HL-60/S4 treated with retinoic acid at 250 ng/mL for 4 days and 3 days (cell line): ENCODE measurements at regions not wholly inside any gene's neighbourhood (a gene's known extent, or its start where the extent isn't known, plus 50 kb on each side); places are given as distances from the start of the nearest gene placed in this dataset.
"Not testable (repeated sequence)": the region's sequence is repeated elsewhere in the genome, so short reads cannot be mapped to it uniquely, and the experiment has no call there.

Source experiments
- in situ Hi-C: fragments of 300-500 bp; cut with MboI; formaldehyde crosslinking; loops from 2 replicates; pipeline ENCODE4 v1.7.0; 2022; ENCODE audit warnings: low sequenced_read_pairs

GRCh38 chr4:27915822-27916221, 1055.2 kb downstream of the STIM2 start:
- in situ Hi-C loops: no loop called here

DNA sequence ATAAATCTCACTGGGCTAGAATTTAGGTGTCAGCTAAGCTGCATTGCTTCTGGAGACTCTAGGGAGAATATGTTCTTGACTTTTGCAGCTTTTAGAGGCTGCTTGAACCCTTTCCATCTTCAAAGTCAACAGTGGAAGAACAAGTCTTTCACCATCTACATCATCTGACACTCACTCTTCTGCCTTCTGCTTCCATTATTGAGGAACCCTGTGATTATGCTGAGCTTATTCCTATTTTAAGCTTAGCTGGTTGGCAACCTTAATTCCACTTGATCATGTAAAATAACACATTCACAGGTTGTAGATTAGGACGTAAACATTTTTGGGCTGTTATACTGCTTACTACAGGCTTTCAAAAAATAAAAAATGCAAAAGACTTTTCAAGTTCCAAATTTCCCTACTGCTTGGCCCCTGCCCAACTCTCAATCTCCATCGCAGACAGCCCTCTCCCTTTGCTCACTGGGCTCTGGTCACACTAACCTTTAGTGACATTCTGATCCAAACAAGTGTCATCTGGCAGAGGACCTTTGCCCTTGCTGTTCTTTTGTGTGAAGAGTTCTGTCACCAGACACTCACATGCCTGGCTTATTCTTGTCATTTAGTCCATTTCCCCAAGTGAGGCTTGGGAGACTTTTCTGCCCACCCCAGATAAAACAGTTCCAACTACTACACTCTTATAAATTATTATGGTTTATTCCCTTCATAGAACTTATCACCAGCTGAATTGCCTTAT, 1056.0 kb downstream of the STIM2 start:
- in situ Hi-C loops: no loop called here

- in situ Hi-C loops: no loop called here
Observed at GRCh38 chr4:27917381-27917780, 1056.7 kb downstream of the STIM2 start.

DNA sequence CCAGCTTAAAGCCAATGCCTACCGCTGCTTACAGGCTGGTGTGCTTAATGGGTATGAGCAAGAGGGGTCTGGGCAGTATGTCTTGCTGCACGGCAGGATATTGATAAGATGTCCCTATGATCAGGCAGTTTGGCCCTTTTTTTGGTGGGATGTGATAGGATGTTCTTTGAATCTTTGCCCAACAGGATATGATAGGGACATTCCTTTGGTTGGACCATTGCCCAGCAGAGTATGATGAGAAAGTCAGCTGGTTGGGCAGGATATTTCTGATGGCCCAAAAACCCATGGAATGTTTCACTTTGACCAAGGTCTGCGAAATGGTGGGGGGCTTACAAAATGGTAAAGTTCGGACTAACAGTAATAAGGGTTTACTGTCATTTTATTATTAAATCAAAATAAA, 1060.6 kb downstream of the STIM2 start:
- in situ Hi-C loops: no loop called here

DNA sequence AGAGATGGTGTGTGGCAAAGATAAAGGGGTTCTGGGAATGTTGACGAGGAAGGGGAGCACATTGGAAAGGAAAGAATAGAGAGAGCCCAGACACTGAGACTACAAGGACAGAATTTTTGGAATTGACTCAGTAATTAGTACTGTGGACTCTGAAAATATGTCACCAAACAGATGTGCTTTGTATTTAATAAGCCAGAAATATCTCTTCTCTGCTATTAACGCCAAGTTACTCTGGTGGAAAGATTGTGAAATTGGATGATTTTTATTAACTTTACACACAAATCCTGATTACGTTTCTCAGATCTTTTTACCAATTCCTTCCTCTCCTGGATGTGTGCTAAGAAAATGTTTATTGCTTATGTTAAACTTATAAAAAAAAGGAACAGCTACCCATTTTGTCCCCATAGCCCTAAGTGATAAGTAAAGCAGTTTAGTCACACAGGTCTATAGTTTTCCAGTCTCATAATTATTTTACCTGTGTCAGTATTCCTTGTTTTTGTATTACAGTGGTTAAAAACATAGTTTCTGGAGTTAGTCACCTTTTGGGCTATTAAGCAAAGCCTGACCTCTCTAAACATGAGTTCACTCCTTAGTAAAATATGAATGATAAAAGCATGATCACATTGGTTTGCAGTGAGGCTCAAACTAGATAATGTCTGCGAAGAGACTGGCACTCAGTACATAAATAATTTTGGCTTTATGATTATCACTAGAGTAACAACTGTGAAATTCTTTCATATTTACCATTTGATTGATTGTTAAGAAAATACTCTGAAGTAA, 1068.3 kb downstream of the STIM2 start:
- in situ Hi-C loops: no loop called here

DNA sequence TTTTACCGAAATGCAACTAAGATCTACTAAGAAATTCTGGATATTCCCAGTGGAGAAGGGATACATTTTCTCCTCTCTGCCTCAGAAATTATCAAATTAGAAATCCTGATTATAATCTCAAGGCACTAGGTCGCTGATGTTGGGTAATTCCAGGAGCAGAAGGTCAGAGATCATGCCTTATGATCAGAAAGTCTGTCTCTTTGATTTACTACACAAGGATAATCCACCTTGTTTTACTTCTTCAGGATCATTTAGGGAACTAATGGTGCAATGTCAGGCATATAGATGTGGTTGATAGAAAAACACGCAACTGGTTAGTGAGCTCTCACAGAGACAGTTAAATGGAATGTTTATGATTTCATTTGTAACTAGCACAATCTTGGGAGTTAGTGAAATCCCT, 1069.7 kb downstream of the STIM2 start:
- in situ Hi-C loops: no loop called here

DNA sequence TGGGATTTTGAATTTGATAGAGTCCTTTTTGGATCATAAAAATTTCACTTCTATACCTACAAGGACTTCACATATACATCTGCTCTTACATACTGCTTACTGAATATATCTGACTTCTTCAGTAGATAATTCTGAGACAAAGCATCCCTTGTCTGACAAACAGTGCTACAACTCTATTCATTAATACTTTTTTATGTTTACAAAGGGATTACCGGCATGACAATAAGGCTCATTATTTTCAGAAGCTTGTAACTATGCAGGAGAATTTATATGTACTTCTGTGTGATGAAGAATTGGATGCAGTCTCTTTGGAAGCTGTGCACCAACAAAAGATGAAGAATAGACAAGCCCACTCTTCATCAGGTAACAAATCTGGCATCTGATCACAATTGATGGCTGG, 1070.3 kb downstream of the STIM2 start:
- in situ Hi-C loops: no loop called here

- in situ Hi-C loops: no loop called here
Observed at GRCh38 chr4:27931584-27931983, 1070.9 kb downstream of the STIM2 start.

GRCh38 chr4:27934871-27935270, 1074.2 kb downstream of the STIM2 start:
- in situ Hi-C loops: no loop called here

DNA sequence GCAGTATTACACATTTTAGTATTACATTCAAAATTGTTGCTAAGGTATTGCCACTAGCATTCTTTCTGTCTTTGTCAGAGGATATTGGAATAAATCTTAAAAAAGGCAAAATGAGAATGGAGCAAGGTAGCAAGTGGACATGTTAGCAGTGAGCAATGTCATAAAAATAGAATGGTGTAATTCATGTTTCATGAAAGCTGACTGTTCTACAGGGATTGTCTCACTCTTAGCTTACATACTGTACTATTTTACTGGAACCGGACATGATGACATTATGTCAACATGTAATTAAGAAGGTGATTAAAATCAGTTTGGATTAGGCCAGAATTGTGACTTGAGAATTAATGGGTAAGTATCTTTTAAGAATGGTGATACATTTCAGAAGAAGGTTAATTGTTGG, 1086.2 kb downstream of the STIM2 start:
- in situ Hi-C loops: no loop called here

- in situ Hi-C loops: no loop called here
Observed at GRCh38 chr4:27947302-27947701, 1086.7 kb downstream of the STIM2 start.

- in situ Hi-C loops: no loop called here
Observed at GRCh38 chr4:27964095-27964494, 1103.5 kb downstream of the STIM2 start.

DNA sequence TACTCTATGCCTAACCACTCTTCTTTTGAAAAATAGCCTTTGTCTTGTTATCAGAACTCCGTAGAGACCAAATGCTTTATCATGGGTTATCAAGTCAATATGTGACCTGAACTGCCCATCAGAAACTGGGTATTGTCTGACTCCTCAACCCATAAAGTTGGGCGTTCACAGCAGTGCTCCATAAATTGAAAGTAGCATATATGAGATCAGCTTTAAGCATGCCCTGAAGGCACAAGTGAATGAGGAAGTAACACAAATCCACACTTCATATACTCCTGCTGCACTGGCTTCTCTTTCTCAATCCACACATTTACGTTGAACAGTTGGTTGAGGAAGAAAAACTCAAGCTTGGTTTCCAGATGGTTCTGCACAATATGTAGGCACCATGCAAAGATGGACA, 1106.0 kb downstream of the STIM2 start:
- in situ Hi-C loops: no loop called here

DNA sequence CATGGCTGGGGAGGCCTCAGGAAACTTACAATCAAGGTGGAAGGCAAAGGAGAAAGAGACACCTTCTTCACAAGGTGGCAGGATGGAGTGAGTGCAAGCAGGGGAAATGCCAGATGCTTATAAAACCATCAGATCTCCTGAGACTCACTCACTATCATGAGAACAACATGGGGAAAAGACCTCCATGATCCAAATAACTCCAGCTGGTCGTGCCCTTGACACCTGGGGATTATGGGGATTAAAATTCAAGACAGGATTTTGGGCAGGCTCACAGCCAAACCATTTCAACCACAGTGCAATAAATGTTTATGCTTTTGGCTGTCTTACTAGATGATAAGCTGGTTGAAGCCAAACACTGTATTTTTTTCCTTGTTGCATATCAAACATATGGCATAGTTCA, 1112.4 kb downstream of the STIM2 start:
- in situ Hi-C loops: no loop called here

DNA sequence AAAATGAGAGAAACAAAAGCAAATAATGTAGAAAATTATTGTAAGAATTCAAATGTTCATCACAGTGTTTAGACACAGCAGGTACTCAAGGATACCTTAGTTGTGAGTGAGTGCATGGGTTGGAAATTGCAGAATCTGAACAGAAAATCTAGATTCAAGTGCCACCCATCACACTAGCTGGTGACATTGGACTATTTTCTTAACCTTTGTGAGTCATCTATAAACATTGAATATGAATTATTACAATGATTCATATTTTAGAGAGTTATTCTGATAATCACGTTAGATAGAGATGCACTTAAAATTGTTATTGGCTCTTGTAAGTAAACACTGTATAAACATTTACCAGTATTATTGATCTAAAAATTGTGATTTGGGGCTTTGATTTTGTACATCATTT, 1113.1 kb downstream of the STIM2 start:
- in situ Hi-C loops: no loop called here

- in situ Hi-C loops: no loop called here
Observed at GRCh38 chr4:27974339-27974738, 1113.7 kb downstream of the STIM2 start.

GRCh38 chr4:27974881-27975280, 1114.2 kb downstream of the STIM2 start:
- in situ Hi-C loops: not testable (repeated sequence)

- in situ Hi-C loops: not testable (repeated sequence)
Observed at GRCh38 chr4:27978427-27979109, 1117.9 kb downstream of the STIM2 start.

GRCh38 chr4:27985522-27985921, 1124.9 kb downstream of the STIM2 start:
- in situ Hi-C loops: no loop called here

DNA sequence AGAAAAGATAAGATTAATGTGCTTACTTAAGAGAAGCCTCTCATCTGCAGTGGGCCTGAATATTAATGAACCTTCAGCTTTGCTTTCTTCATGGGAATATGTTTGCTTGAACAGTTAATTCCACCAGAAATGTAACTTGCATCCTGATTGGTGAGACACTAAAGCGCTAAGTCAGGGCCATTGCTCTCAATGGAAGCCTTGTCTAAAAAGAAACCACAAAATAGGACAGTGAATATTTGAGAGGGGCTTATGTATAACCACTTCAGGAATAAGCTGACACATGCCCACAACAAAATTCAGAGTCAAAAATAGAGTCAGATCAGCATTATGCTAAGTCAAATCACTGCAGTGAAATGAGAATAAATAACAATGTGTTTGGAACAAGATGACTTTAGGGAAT, 1125.8 kb downstream of the STIM2 start:
- in situ Hi-C loops: no loop called here

GRCh38 chr4:28001698-28002097, 1141.1 kb downstream of the STIM2 start:
- in situ Hi-C loops: no loop called here

- in situ Hi-C loops: no loop called here
Observed at GRCh38 chr4:28004520-28004919, 1143.9 kb downstream of the STIM2 start.
